HCT116 (cell line): ENCODE measurements at regions not wholly inside any gene's neighbourhood (a gene's known extent, or its start where the extent isn't known, plus 50 kb on each side); places are given as distances from the start of the nearest gene placed in this dataset.

Source experiments
- ATAC-seq: fragments of 200-7000 bp; cut with Tn5 transposase; 2 replicates; pipeline ENCODE4 v1.9.1; 2020; ENCODE audit warnings: mild to moderate bottlenecking, moderate library complexity
- BruUV-seq: library from RNA; stranded (reverse); fragments of 400-500 nt; replicated peaks from 2 replicates; lab custom pipeline; 2021; lab: Mats Ljungman, UMichigan
- CTCF ChIA-PET: fragments of 300-600 bp; sonication (Branson Sonifier 250); formaldehyde crosslinking; loops from one replicate; lab custom pipeline; 2021; ENCODE audit warnings: antibody characterized with exemption; lab: Charles Lee
- POLR2A ChIA-PET: fragments of 300-600, 350-600 bp; sonication (Branson Sonifier 250); formaldehyde crosslinking; loops from one replicate; lab custom pipeline; 2021; ENCODE audit warnings: antibody characterized with exemption; lab: Charles Lee
- RAD21 ChIA-PET, 2 experiments: fragments of 300-600 bp; sonication (Branson Sonifier 250); formaldehyde crosslinking; loops; one replicate each; lab custom pipeline; 2023; ENCODE audit warnings: low total read pairs in 2 of 2; ENCODE audit not compliant: uncharacterized antibody in 2 of 2, unreplicated experiment in 2 of 2, low non-redundant PET in 1 of 2; lab: Charles Lee
- DNase-seq: peaks from one replicate; pipeline ENCODE4 v3.0.0-alpha.2; 2010; ENCODE audit warnings: low read depth, low spot score
- H2AFZ ChIP-seq: fragments of 200-600 bp; shearing (Covaris generic), sonication (generic); 2 replicates; pipeline ENCODE4 v1.6.1; 2017; ENCODE audit warnings: low read depth, mixed run types, mixed read lengths, antibody characterized with exemption, low read length; ENCODE audit not compliant: poor library complexity, severe bottlenecking
- H3K27ac ChIP-seq: 2 replicates; pipeline ENCODE4 v1.5.1; 2012; ENCODE audit warnings: low read depth, low read length
- H3K27me3 ChIP-seq: fragments of 200-600 bp; sonication (generic); 2 replicates; pipeline ENCODE4 v1.6.1; 2016; ENCODE audit warnings: mixed run types, low read length, mixed read lengths; ENCODE audit not compliant: insufficient read depth
- H3K36me3 ChIP-seq, 2 experiments: fragments of 200-500 bp in 1 of 2; fragments of 200-600 bp in 1 of 2; sonication (Bioruptor generic) in 1 of 2; sonication (generic) in 1 of 2; 2 replicates each; pipeline versions ENCODE4 v1.5.1 to v1.6.1; 2014 to 2016; ENCODE audit warnings: low read length in 2 of 2, inconsistent platforms in 1 of 2, mixed read lengths in 1 of 2, mixed run types in 1 of 2; ENCODE audit not compliant: insufficient read depth in 2 of 2, control insufficient read depth in 1 of 2
- H3K4me1 ChIP-seq, 2 experiments: fragments of 200-600 bp in 1 of 2; sonication (generic) in 1 of 2; 2 replicates each; pipeline versions ENCODE4 v1.5.1 to v1.6.1; 2012 to 2017; ENCODE audit warnings: low read length in 2 of 2, inconsistent platforms in 1 of 2, mild to moderate bottlenecking in 1 of 2, mixed read lengths in 1 of 2, mixed run types in 1 of 2, moderate library complexity in 1 of 2; ENCODE audit not compliant: insufficient read depth in 2 of 2, control insufficient read depth in 1 of 2
- H3K4me2 ChIP-seq: fragments of 200-600 bp; sonication (generic); 2 replicates; pipeline ENCODE4 v1.6.1; 2017; ENCODE audit warnings: mixed run types, low read length, mixed read lengths
- H3K4me3 ChIP-seq, 2 experiments: fragments of 200-600 bp in 1 of 2; sonication (generic) in 1 of 2; replicated peaks in 1 of 2; 2 replicates each; pipeline ENCODE4 v1.5.1; 2011 to 2016; ENCODE audit warnings: low read length in 2 of 2, control low read depth in 1 of 2, low read depth in 1 of 2, mild to moderate bottlenecking in 1 of 2, mixed read lengths in 1 of 2, mixed run types in 1 of 2
- H3K79me2 ChIP-seq: fragments of 200-600 bp; sonication (generic); 2 replicates; pipeline ENCODE4 v1.6.1; 2017; ENCODE audit warnings: mild to moderate bottlenecking, mixed run types, low read length, moderate library complexity, mixed read lengths; ENCODE audit not compliant: insufficient read depth
- H3K9ac ChIP-seq: fragments of 200-600 bp; sonication (generic); 2 replicates; pipeline ENCODE4 v1.6.1; 2016; ENCODE audit warnings: low read length, mixed read lengths
- H3K9me2 ChIP-seq: fragments of 200-600 bp; sonication (generic), shearing (Covaris generic); 2 replicates; pipeline ENCODE4 v1.6.1; 2017; ENCODE audit warnings: mixed run types, mild to moderate bottlenecking, moderate library complexity; ENCODE audit not compliant: insufficient read depth
- H3K9me3 ChIP-seq, 2 experiments: fragments of 200-500 bp in 1 of 2; fragments of 200-600 bp in 1 of 2; sonication (Bioruptor generic) in 1 of 2; sonication (generic) in 1 of 2; 2 replicates each; pipeline ENCODE4 v1.6.1; 2014 to 2017; ENCODE audit warnings: low read length in 2 of 2, mixed read lengths in 2 of 2, inconsistent platforms in 1 of 2, low read depth in 1 of 2, mild to moderate bottlenecking in 1 of 2, mixed run types in 1 of 2, moderate library complexity in 1 of 2; ENCODE audit not compliant: control insufficient read depth in 1 of 2, insufficient read depth in 1 of 2
- H4K20me1 ChIP-seq: fragments of 200-600 bp; sonication (generic), shearing (Covaris generic); 2 replicates; pipeline ENCODE4 v1.6.1; 2017; ENCODE audit warnings: mixed run types, mild to moderate bottlenecking, moderate library complexity; ENCODE audit not compliant: insufficient read depth
- CBX3 ChIP-seq: IDR thresholded peaks from 2 replicates; pipeline ENCODE4 v1.6.1; 2012; ENCODE audit warnings: low read depth
- CEBPB ChIP-seq: IDR thresholded peaks from 2 replicates; pipeline ENCODE4 v1.6.1; 2012; ENCODE audit warnings: low read depth
- EGR1 ChIP-seq: IDR thresholded peaks from 2 replicates; pipeline ENCODE4 v1.6.1; 2012; ENCODE audit warnings: low read depth
- ELF1 ChIP-seq: IDR thresholded peaks from 2 replicates; pipeline ENCODE4 v1.6.1; 2012; ENCODE audit warnings: low read depth, borderline replicate concordance
- FOSL1 ChIP-seq: IDR thresholded peaks from 2 replicates; pipeline ENCODE4 v1.6.1; 2012; ENCODE audit warnings: low read depth
- JUND ChIP-seq: IDR thresholded peaks from 2 replicates; pipeline ENCODE4 v1.6.1; 2012
- MAX ChIP-seq: IDR thresholded peaks from 2 replicates; pipeline ENCODE4 v1.6.1; 2012
- POLR2A ChIP-seq: IDR thresholded peaks from 2 replicates; pipeline ENCODE4 v1.7.0; 2011; ENCODE audit warnings: borderline replicate concordance; ENCODE audit not compliant: insufficient read depth, insufficient read length; ENCODE audit errors: extremely low read depth
- POLR2AphosphoS5 ChIP-seq: IDR thresholded peaks from 2 replicates; pipeline ENCODE4 v1.6.1; 2011; ENCODE audit warnings: mild to moderate bottlenecking, low read depth, low read length, moderate library complexity
- RAD21 ChIP-seq: IDR thresholded peaks from 2 replicates; pipeline ENCODE4 v1.6.1; 2012; ENCODE audit warnings: low read depth, mild to moderate bottlenecking
- SIN3A ChIP-seq: IDR thresholded peaks from 2 replicates; pipeline ENCODE4 v1.6.1; 2012; ENCODE audit warnings: low read depth
- SP1 ChIP-seq: IDR thresholded peaks from 2 replicates; pipeline ENCODE4 v1.6.1; 2012; ENCODE audit warnings: low read depth
- TCF7L2 ChIP-seq: IDR thresholded peaks from 2 replicates; pipeline ENCODE4 v1.7.0; 2011; ENCODE audit warnings: borderline replicate concordance, inconsistent platforms; ENCODE audit not compliant: insufficient read depth, insufficient read length; ENCODE audit errors: extremely low read depth
- YY1 ChIP-seq: IDR thresholded peaks from 2 replicates; pipeline ENCODE4 v1.6.1; 2011; ENCODE audit warnings: low read length, low read depth, moderate library complexity, mild to moderate bottlenecking; ENCODE audit not compliant: insufficient replicate concordance; ENCODE audit errors: extremely low read depth
- ZFX ChIP-seq: fragments of 450-650 bp; IDR thresholded peaks from 2 replicates; pipeline ENCODE4 v1.6.1; 2017
- ZNF274 ChIP-seq: fragments of 200-500 bp; sonication (Bioruptor generic); IDR thresholded peaks from 2 replicates; pipeline ENCODE4 v1.6.1; 2014; ENCODE audit warnings: mild to moderate bottlenecking, low read depth, low read length, inconsistent platforms
- intact Hi-C: fragments of 100-400 bp; cut with micrococcal nuclease; formaldehyde crosslinking; loops from 2 replicates; pipeline ENCODE4 v1.10.0; 2022
- TF ChIP-seq, protein P1 (sequence below): IDR thresholded peaks from 2 replicates; pipeline ENCODE4 v1.6.1; 2011; ENCODE audit warnings: mild to moderate bottlenecking, low read length, moderate library complexity; ENCODE audit not compliant: insufficient replicate concordance; ENCODE audit errors: extremely low read depth
- TF ChIP-seq, protein P2 (sequence below): IDR thresholded peaks from 2 replicates; pipeline ENCODE4 v1.6.1; 2012

GRCh38 chr14:30045720-30046119, 118.1 kb upstream of the PRKD1 start:
- ChIA-PET CTCF (no interaction called here), RAD21 (no interaction called here)
- no TSS peak for BruUV-seq

More at GRCh38 chr14:30045720-30046119, 118.1 kb upstream of the PRKD1 start:
- ATAC-seq, result no peak
- no peak overlapping the region for H3K27ac ChIP-seq
- H3K9me3 ChIP-seq, result peaks cover 0 to 3% of the 10 kb centered on the region in 2 experiments; a peak in 2 of 4 replicates
- H3K27me3 ChIP-seq, result no peaks in the 10 kb centered on the region
- no peak for DNase-seq
- no peaks in the 10 kb centered on the region for H3K9me2 ChIP-seq
- TF ChIP-seq JUND, result no peak
- no peak for TF ChIP-seq EGR1
- TF ChIP-seq SIN3A, result no peak
- TF ChIP-seq ZFX, result no peak
- no peak for TF ChIP-seq YY1
- TF ChIP-seq RAD21, result no peak
- no peak for TF ChIP-seq SP1
- no peak for TF ChIP-seq FOSL1
- TF ChIP-seq, protein P1, sequence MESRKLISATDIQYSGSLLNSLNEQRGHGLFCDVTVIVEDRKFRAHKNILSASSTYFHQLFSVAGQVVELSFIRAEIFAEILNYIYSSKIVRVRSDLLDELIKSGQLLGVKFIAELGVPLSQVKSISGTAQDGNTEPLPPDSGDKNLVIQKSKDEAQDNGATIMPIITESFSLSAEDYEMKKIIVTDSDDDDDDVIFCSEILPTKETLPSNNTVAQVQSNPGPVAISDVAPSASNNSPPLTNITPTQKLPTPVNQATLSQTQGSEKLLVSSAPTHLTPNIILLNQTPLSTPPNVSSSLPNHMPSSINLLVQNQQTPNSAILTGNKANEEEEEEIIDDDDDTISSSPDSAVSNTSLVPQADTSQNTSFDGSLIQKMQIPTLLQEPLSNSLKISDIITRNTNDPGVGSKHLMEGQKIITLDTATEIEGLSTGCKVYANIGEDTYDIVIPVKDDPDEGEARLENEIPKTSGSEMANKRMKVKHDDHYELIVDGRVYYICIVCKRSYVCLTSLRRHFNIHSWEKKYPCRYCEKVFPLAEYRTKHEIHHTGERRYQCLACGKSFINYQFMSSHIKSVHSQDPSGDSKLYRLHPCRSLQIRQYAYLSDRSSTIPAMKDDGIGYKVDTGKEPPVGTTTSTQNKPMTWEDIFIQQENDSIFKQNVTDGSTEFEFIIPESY, result no peak
- TF ChIP-seq CBX3, result no peak
- TF ChIP-seq POLR2AphosphoS5, result no peak
- no peak for TF ChIP-seq ELF1
- TF ChIP-seq ZNF274, result no peak
- TF ChIP-seq MAX, result no peak
- TF ChIP-seq CEBPB, result no peak
- no peak for TF ChIP-seq POLR2A
- no peak for TF ChIP-seq TCF7L2
- TF ChIP-seq, protein P2, sequence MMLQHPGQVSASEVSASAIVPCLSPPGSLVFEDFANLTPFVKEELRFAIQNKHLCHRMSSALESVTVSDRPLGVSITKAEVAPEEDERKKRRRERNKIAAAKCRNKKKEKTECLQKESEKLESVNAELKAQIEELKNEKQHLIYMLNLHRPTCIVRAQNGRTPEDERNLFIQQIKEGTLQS, result no peak
- H3K79me2 ChIP-seq, result no peaks in the 10 kb centered on the region
- H3K4me1 ChIP-seq, result no peaks in the 10 kb centered on the region
- H3K4me2 ChIP-seq, result no peak overlapping the region
- no peaks in the 10 kb centered on the region for H4K20me1 ChIP-seq
- H3K4me3 ChIP-seq, result no peak overlapping the region
- H2AFZ ChIP-seq, result no peak overlapping the region
- no peaks in the 10 kb centered on the region for H3K36me3 ChIP-seq
- POLR2A ChIA-PET, result no interaction called here
- intact Hi-C loops, result no loop called here
- H3K9ac ChIP-seq, result no peak overlapping the region
